Naive B cell (primary cell): ENCODE measurements at regions not wholly inside any gene's neighbourhood (a gene's known extent, or its start where the extent isn't known, plus 50 kb on each side); places are given as distances from the start of the nearest gene placed in this dataset.
A peak's percentile ranks its signal among the peaks of the same experiment; 100 is the strongest.
"Not testable (repeated sequence)": the region's sequence is repeated elsewhere in the genome, so short reads cannot be mapped to it uniquely, and the experiment has no call there.

Experiments
- ATAC-seq, 2 donors: fragments of 150-1000 bp; cut with Tn5 transposase; 2 replicates each; pipeline ENCODE4 v1.10.0; 2021; ENCODE audit warnings: low read depth in 2 of 2, mild to moderate bottlenecking in 2 of 2, moderate library complexity in 2 of 2
- DNase-seq: peaks from one replicate; pipeline ENCODE4 v3.0.0; 2022
- H3K27ac Mint-ChIP-seq, 6 donors: one replicate each; pipeline ENCODE4 v1.8.0; 2020 to 2022; ENCODE audit warnings: mild to moderate bottlenecking in 6 of 6, mixed read lengths in 6 of 6, moderate library complexity in 5 of 6, inconsistent platforms in 2 of 6
- H3K27me3 Mint-ChIP-seq, 3 donors: one replicate each; pipeline ENCODE4 v1.8.0; 2021 to 2022; ENCODE audit warnings: mixed read lengths in 3 of 3, mild to moderate bottlenecking in 1 of 3
- H3K36me3 Mint-ChIP-seq, 2 donors: one replicate each; pipeline ENCODE4 v1.8.0; 2020 to 2022; ENCODE audit warnings: mixed read lengths in 2 of 2, inconsistent platforms in 1 of 2, mild to moderate bottlenecking in 1 of 2
- H3K4me1 Mint-ChIP-seq, 3 donors: one replicate each; pipeline ENCODE4 v1.8.0; 2020 to 2022; ENCODE audit warnings: mixed read lengths in 3 of 3, inconsistent platforms in 1 of 3, mild to moderate bottlenecking in 1 of 3, moderate library complexity in 1 of 3
- H3K4me3 Mint-ChIP-seq, 8 donors: one replicate each; pipeline ENCODE4 v1.8.0; 2020 to 2022; ENCODE audit warnings: mild to moderate bottlenecking in 8 of 8, mixed read lengths in 8 of 8, moderate library complexity in 8 of 8, inconsistent platforms in 2 of 8
- H3K9me3 Mint-ChIP-seq, 7 donors: one replicate each; pipeline ENCODE4 v1.8.0; 2020 to 2022; ENCODE audit warnings: mixed read lengths in 7 of 7, mild to moderate bottlenecking in 5 of 7, inconsistent platforms in 2 of 7, moderate library complexity in 1 of 7

DNA sequence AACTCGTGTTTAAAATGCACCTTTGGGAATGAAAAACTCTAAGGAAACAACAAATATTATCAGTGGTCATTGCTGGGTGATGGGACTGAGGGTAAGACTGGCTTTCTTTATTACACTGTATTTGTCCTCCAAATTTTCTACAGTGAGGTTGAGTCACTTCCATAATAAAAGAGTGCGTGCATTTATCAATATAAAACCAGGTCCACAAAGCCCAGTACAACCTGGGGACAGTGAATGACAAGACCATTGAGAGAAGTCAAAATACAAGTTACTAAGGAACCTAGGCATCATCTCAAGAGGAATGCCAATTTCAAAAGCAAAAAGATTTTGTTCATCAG lies 76.4 kb downstream of the MAGED4 start:
- peaks cover 0 to 3% (median 0%) of the 10 kb centered on the region in 7 donors for H3K9me3 Mint-ChIP-seq
- no peak for ATAC-seq

GRCh38 chrX:52261463-52262194 lies 76.9 kb downstream of the MAGED4 start:
- peaks cover 0 to 30% (median 4%) of the 10 kb centered on the region in 3 donors for H3K27me3 Mint-ChIP-seq
- H3K9me3 Mint-ChIP-seq: peaks cover 0 to 3% (median 0%) of the 10 kb centered on the region in 7 donors
- peak overlapping the region; percentile 82 to 100 (median 98) for H3K4me3 Mint-ChIP-seq
- H3K27ac Mint-ChIP-seq: peak overlapping the region; percentile 93 to 99 (median 98)
- H3K36me3 Mint-ChIP-seq: no peaks in the 10 kb centered on the region
- H3K4me1 Mint-ChIP-seq: peaks cover 13 to 22% (median 18%) of the 10 kb centered on the region in 3 donors
- peak; percentile 87 for DNase-seq
- ATAC-seq: peak; percentile 92 to 93

More for the DNA sequence above, 76.4 kb downstream of the MAGED4 start:
- Mint-ChIP-seq H3K36me3 (no peaks in the 10 kb centered on the region), H3K27ac (peak overlapping the region; percentile 93 to 99 (median 98)), H3K27me3 (peaks cover 0 to 34% (median 6%) of the 10 kb centered on the region in 3 donors), H3K4me1 (peaks cover 13 to 22% (median 18%) of the 10 kb centered on the region in 3 donors), H3K4me3 (peak overlapping the region; percentile 82 to 100 (median 98))
- DNase-seq: no peak

DNA sequence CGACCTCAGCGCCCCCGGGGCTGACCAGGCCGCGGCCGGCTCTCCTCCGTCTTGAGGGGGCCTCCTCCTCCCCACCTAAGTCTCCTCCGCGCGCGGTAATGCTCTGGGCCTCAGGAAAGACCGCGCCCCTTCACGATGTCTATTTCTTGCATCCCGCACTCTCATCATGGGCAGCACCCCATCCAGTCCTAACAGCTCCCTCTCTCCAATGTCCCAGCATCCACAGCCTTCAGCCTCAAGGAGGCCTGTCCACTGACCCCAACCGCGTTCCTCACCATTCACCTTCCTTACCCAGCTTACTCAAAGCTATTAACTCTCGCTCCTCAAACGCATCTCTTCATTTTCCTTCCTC lies 77.5 kb downstream of the MAGED4 start:
- ATAC-seq: no peak
- Mint-ChIP-seq H3K27ac (peak overlapping the region; percentile 93 to 99 (median 98)), H3K4me1 (peaks cover 13 to 22% (median 18%) of the 10 kb centered on the region in 3 donors), H3K4me3 (peak overlapping the region; percentile 82 to 100 (median 98)), H3K9me3 (peaks cover 0 to 3% (median 0%) of the 10 kb centered on the region in 7 donors), H3K36me3 (no peaks in the 10 kb centered on the region), H3K27me3 (peaks cover 0 to 25% (median 0%) of the 10 kb centered on the region in 3 donors)
- no peak for DNase-seq

GRCh38 chrX:52263417-52263816 lies 78.7 kb downstream of the MAGED4 start:
- Mint-ChIP-seq H3K4me1 (peaks cover 13 to 22% (median 18%) of the 10 kb centered on the region in 3 donors), H3K27me3 (peaks cover 0 to 18% (median 0%) of the 10 kb centered on the region in 3 donors), H3K36me3 (no peaks in the 10 kb centered on the region), H3K27ac (no peak overlapping the region), H3K4me3 (peak overlapping the region in 3 of 8 donors; percentile 36 to 99 (median 75)), H3K9me3 (peaks cover 0 to 3% (median 0%) of the 10 kb centered on the region in 7 donors)
- no peak for ATAC-seq
- no peak for DNase-seq

DNA sequence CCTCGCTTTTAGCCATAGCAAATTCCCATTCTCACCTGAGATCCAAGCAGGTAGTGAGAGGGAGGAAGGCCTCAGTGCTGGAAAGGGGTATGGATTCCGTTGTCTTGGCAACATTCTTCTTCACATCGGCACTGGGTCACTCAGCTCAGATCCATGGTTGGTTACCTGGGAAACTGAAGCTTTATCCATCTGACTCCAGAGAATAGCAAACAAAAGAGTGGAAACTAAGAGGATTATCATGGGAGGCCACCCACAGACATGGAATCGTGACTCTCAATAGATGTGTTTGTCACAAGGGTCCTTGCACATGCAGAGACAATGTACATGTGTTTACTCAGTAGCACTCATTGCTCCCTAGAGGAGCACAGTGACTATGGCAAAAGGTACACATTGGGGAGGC lies 81.0 kb downstream of the MAGED4 start:
- H3K4me3 Mint-ChIP-seq: no peak overlapping the region
- peaks cover 0 to 3% (median 0%) of the 10 kb centered on the region in 7 donors for H3K9me3 Mint-ChIP-seq
- no peaks in the 10 kb centered on the region for H3K36me3 Mint-ChIP-seq
- H3K27ac Mint-ChIP-seq: no peak overlapping the region
- ATAC-seq (no peak), DNase-seq (no peak)
- H3K4me1 Mint-ChIP-seq: peaks cover 13 to 21% (median 18%) of the 10 kb centered on the region in 3 donors
- H3K27me3 Mint-ChIP-seq: peaks cover 0 to 28% (median 0%) of the 10 kb centered on the region in 3 donors

DNA sequence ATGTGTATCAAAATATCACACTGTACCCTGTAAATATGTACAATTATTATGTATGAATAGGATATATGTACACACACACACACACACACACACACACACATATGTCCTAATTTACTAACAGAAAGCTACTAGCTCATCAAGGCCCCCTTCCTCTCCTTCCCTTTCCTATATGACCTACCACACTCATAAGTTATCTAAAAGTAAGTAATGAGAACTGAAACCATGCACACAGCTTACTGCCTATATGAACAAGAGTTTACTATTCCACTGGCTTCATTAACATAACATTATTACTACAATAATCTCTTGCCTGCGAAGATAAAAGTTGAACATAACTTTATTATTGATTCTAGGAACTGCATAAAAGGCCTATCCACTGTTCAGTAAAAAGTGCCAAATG lies 83.8 kb downstream of the MAGED4 start:
- H3K27me3 Mint-ChIP-seq: peaks cover 0 to 28% (median 0%) of the 10 kb centered on the region in 3 donors

DNA sequence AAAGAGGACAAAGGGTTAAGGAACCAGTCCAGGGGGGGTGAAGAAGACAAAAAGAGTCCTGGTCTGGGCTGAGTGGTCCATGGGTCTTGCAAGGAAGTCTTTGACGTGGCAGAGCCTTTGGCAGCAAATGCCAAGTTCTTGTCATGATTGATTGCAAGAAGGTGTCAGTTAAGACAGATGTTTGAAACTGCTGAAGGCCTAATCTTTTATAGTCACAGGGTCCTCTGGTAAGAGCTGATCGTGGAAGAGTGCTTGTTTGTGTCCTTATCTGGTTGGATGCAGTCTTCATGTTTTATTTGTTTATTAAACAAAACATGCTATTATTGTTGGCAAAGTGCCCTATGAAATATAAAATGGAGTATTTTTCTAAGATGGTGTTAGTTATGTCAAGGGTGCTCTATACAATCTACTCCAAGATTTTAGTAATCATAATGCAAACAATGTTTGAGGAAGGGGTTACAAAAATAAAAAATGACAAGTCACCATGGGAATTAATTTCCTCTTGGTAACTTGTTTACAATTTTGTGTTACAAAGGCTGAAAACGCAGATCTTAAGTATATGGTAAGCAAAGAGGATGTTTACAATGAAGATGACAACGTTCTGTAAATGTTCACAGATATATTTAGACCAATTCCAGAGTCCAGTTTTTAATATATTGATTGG lies 85.9 kb downstream of the MAGED4 start:
- Mint-ChIP-seq H3K4me1 (peaks cover 0 to 1% (median 0%) of the 10 kb centered on the region in 3 donors), H3K4me3 (no peak overlapping the region), H3K27ac (no peak overlapping the region), H3K36me3 (no peaks in the 10 kb centered on the region), H3K9me3 (no peaks in the 10 kb centered on the region), H3K27me3 (peaks cover 0 to 33% (median 5%) of the 10 kb centered on the region in 3 donors)
- no peak for DNase-seq
- no peak for ATAC-seq

More for the DNA sequence above, 83.8 kb downstream of the MAGED4 start:
- not testable (repeated sequence) for H3K4me3 Mint-ChIP-seq, H3K9me3 Mint-ChIP-seq, H3K4me1 Mint-ChIP-seq, DNase-seq, H3K36me3 Mint-ChIP-seq, ATAC-seq
- H3K27ac Mint-ChIP-seq: peak overlapping the region in 1 of 6 donors; percentile 10

- Mint-ChIP-seq H3K36me3 (no peaks in the 10 kb centered on the region), H3K4me1 (peaks cover 0 to 1% (median 0%) of the 10 kb centered on the region in 3 donors), H3K27me3 (peaks cover 0 to 30% (median 5%) of the 10 kb centered on the region in 3 donors), H3K4me3 (no peak overlapping the region), H3K27ac (no peak overlapping the region), H3K9me3 (no peaks in the 10 kb centered on the region)
- DNase-seq (no peak), ATAC-seq (peak in 1 of 2 donors; percentile 35)
Measured at GRCh38 chrX:52271206-52271605, 86.5 kb downstream of the MAGED4 start.

GRCh38 chrX:52277666-52278065 lies 91.2 kb upstream of the XAGE2 start:
- Mint-ChIP-seq H3K4me1 (peaks cover 7 to 15% (median 11%) of the 10 kb centered on the region in 3 donors), H3K27me3 (peaks cover 0 to 27% (median 9%) of the 10 kb centered on the region in 3 donors), H3K27ac (no peak overlapping the region), H3K9me3 (peaks cover 0 to 20% (median 7%) of the 10 kb centered on the region in 7 donors), H3K36me3 (no peaks in the 10 kb centered on the region), H3K4me3 (no peak overlapping the region)
- DNase-seq: no peak
- ATAC-seq: no peak

GRCh38 chrX:52280812-52281211 lies 88.0 kb upstream of the XAGE2 start:
- peak overlapping the region; percentile 83 to 95 (median 92) for H3K27ac Mint-ChIP-seq
- H3K4me1 Mint-ChIP-seq: peaks cover 7 to 15% (median 11%) of the 10 kb centered on the region in 3 donors
- peak overlapping the region in 4 of 8 donors; percentile 7 to 62 (median 19) for H3K4me3 Mint-ChIP-seq
- peaks cover 0 to 11% (median 4%) of the 10 kb centered on the region in 3 donors for H3K27me3 Mint-ChIP-seq
- peak; percentile 94 to 97 for ATAC-seq
- peak; percentile 41 for DNase-seq
- H3K9me3 Mint-ChIP-seq: peaks cover 0 to 20% (median 7%) of the 10 kb centered on the region in 7 donors
- H3K36me3 Mint-ChIP-seq: no peaks in the 10 kb centered on the region

DNA sequence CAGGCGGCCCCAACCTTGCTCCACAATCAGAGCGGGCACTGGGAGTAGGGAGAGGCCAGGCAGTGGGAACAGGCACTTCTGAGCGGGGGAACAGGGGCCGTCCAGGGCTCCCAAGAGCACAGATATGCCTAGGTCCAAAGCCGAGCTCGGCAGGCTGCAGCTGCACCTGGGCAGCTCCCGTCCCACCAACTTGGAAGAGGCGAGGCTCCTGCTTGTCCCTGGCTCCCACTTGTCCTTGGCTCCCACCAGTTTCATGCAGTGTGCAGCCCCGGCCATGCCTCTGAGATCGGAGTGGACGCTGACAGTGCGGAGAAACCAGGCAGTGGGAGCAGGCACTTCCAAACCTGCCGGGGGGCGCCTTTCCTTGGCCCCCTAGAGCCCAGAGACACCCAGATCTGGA lies 84.0 kb upstream of the XAGE2 start:
- no peak overlapping the region for H3K4me3 Mint-ChIP-seq
- no peak overlapping the region for H3K27ac Mint-ChIP-seq
- peaks cover 7 to 15% (median 11%) of the 10 kb centered on the region in 3 donors for H3K4me1 Mint-ChIP-seq
- no peak for ATAC-seq
- H3K27me3 Mint-ChIP-seq: peaks cover 0 to 4% (median 0%) of the 10 kb centered on the region in 3 donors
- no peaks in the 10 kb centered on the region for H3K36me3 Mint-ChIP-seq
- DNase-seq: no peak
- H3K9me3 Mint-ChIP-seq: peaks cover 0 to 24% (median 15%) of the 10 kb centered on the region in 7 donors

DNA sequence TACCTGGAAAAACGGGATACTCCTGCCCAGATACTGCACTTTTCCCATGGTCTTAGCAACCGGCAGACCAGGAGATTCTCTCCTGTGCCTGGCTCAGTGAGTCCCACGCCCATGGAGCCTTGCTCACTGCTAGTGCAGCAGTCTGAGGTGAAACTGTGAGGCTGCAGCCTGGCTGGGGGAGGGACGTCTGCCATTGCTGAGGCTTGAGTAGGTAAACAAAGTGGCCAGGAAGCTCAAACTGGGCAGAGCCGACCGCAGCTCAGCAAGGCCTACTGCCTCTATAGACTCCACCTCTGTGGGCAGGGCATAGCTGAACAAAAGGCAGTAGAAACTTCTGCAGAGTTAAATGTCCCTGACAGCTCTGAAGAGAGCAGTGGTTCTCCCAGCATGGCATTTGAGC lies 69.9 kb upstream of the XAGE2 start:
- not testable (repeated sequence) for H3K27ac Mint-ChIP-seq, H3K4me1 Mint-ChIP-seq, H3K27me3 Mint-ChIP-seq, ATAC-seq, H3K9me3 Mint-ChIP-seq, H3K36me3 Mint-ChIP-seq, DNase-seq, H3K4me3 Mint-ChIP-seq

DNA sequence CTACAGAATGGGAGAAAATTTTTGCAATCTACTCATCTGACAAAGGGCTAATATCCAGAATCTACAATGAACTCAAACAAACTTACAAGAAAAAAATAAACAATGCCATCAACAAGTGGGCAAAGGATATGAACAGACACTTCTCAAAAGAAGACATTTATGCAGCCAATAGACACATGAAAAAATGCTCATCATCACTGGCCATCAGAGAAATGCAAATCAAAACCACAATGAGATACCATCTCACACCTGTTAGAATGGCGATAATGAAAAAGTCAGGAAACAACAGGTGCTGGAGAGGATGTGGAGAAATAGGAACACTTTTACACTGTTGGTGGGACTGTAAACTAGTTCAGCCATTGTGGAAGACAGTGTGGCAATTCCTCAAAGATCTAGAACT lies 60.3 kb upstream of the XAGE2 start:
- not testable (repeated sequence) for H3K9me3 Mint-ChIP-seq, H3K4me3 Mint-ChIP-seq, H3K4me1 Mint-ChIP-seq, DNase-seq, ATAC-seq, H3K36me3 Mint-ChIP-seq, H3K27ac Mint-ChIP-seq
- peaks cover 0 to 13% (median 0%) of the 10 kb centered on the region in 3 donors for H3K27me3 Mint-ChIP-seq
